Occipital lobe (tissue), 1 donor: ENCODE measurements at regions not wholly inside any gene's neighbourhood (a gene's known extent, or its start where the extent isn't known, plus 50 kb on each side); places are given as distances from the start of the nearest gene placed in this dataset.

Source experiments
- DNase-seq: peaks from one replicate; lab custom pipeline; 2025; lab: John Stamatoyannopoulos, UW

- no peak for DNase-seq
Measured at GRCh38 chr1:208511242-208511860, 267.2 kb upstream of the PLXNA2 start.

DNA sequence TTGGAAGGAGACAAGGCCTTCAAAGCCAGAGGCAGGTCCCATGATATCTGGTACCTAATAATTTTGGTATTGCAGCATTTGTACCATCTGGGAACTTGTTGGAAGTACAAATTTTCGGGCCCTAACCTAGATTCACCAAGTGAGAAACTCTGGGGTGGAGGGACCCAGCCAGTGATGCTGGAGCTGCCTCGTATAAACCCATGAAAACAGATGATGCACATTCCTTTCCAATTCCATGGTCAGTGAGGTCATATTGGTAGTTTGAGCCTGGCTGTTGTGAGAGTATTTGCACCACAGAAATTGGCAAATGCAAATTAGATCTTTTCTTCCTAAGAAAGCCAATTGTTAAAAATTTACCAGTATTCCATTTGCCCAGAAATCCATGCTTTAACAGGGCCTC lies 269.6 kb upstream of the PLXNA2 start:
- no peak for DNase-seq

GRCh38 chr1:208515129-208515528 lies 270.9 kb upstream of the PLXNA2 start:
- DNase-seq: no peak

- no peak for DNase-seq
Measured at GRCh38 chr1:208516780-208517179, 272.6 kb upstream of the PLXNA2 start.

DNA sequence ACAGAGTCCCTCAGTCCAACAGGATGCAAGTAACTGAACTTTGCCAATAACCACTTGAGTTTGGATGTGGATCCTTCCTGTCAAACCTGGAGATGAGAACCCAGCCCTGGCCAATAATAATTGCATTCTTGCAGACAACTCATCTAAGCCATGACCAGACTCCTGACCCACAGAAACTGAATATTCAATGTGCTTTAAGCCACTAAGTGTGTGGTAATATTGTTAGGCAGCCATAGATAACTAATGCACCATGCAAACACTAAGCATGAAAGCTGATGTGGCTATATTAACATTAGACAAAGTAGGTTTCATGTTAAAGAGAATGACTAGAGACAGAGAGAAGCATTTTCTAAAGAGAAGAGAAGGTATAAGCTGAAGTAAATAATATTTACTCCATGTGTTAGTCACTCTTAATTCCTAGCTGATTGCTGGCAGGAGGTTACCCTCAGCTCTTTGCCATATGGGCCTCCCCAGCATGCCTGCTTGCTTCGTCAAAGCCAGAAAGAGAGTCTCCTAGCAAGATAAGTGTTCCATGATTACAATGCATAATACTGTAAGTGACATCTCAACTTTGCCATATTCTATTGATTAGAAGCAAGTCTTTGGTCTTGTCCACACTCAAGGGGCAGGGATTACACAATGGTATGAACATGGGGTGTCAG lies 276.4 kb upstream of the PLXNA2 start:
- no peak for DNase-seq

GRCh38 chr1:208521534-208521933 lies 277.4 kb upstream of the PLXNA2 start:
- DNase-seq: no peak

DNA sequence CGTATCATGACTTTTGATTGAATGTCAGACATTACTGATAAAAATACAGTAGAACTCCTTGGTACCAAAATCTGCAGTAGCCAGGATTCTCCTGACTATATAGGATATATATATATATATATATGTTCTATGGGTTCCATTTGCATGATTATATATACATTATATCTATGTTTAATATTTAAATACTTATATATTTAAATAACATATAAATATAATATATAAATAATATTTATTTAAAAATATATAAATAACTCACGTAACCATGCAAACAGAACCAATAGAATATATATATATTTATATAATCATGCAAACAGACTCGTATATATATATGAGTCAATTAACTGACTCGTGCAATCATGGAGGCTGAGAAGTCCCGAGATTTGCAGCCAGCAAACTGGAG lies 278.8 kb upstream of the PLXNA2 start:
- no peak for DNase-seq

DNA sequence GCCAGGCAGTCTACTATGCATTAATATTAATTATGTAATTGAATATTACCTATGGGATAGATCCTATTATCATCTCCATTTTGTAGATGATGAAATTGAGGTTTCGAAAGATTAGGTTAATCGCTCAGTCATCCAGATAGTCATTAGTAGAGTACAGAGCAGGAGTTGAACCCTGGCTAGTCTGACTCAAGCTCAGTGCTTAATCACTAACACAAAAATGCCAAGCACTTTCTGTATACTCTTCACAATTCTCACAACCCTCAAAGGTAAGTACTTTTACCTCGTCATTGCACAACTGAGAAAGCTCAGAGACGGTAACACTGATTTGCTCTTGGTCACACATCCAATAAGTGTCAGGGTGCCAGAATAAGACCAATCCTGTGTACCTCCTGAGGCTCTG lies 280.2 kb upstream of the PLXNA2 start:
- DNase-seq: no peak

DNA sequence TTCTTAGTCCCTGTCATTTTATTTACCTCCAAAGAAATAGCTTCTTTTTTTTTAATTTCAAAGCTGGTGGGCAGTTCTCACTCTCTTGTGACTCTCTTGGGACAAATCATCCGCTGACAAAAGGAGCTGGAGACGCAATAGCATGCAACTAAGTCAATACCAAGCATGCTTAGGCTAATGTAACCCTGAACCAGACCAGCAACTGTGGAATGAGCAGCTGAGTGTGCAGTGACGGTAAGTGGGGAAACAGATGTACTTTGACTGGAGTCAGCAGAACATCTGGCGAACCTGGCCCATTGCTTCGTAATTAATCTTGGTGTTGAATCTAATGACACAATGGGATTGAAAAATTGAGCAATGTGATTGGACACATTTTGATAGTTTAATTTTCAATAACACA lies 280.7 kb upstream of the PLXNA2 start:
- DNase-seq: no peak

- DNase-seq: no peak
Measured at GRCh38 chr1:208525417-208525816, 281.2 kb upstream of the PLXNA2 start.

DNA sequence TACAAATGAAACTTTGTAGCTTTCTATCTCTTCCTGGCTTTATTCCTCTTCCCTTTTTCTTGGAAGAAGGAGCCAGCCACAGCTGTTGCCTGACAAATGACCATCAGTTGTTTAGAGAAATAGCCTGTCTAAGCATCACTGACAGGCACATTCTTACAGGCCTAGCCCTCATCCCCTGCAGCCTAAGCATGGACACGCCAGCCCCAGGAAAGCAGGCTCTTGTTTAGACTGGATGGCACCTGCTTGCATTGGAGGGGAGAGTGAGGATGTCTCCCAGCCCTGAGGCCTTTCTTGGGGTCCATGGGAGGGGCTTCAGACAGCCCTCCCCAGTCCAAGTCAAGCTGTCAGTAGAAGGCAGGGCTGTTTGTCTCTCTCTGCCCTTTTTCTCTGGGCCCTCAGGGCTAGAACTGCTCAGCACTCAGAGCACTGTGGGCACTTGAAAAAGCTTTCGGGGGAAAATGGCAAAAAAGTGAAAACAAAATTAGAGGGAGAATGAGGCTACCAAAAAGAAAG lies 282.5 kb upstream of the PLXNA2 start:
- DNase-seq: no peak

GRCh38 chr1:208527156-208527555 lies 283.0 kb upstream of the PLXNA2 start:
- no peak for DNase-seq

DNA sequence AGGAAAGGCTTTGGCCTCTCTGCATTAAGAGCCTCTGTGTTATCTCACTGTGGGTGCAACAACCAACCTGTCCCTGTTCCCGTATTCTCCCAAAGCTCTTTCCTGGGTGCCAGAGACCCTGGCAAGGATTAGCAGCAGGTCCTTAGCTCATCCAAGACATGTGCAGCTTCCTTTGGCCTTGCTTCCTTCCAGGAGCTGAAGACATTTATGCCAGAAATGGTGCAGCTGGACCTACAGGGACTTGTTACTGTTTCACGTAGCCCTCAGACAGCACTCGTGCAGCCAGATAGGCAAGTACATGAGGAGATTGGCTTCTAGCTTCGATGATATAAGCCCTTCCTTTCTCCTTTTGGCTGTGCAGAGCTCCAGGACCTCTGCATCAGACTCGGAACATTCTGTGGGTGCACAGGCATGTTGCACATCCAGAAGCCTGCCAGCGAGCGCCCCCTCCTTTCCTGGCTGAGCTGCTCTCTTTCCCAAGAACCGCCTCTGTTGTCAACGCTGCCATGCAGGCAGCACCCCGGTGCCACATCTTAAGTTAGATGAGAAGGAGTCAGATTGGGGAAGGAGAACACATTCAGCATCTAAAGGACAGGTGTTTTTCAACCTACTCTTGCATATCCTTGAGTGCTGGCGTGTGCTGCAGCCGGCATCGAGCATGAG lies 284.5 kb upstream of the PLXNA2 start:
- DNase-seq: peak; percentile 81

DNA sequence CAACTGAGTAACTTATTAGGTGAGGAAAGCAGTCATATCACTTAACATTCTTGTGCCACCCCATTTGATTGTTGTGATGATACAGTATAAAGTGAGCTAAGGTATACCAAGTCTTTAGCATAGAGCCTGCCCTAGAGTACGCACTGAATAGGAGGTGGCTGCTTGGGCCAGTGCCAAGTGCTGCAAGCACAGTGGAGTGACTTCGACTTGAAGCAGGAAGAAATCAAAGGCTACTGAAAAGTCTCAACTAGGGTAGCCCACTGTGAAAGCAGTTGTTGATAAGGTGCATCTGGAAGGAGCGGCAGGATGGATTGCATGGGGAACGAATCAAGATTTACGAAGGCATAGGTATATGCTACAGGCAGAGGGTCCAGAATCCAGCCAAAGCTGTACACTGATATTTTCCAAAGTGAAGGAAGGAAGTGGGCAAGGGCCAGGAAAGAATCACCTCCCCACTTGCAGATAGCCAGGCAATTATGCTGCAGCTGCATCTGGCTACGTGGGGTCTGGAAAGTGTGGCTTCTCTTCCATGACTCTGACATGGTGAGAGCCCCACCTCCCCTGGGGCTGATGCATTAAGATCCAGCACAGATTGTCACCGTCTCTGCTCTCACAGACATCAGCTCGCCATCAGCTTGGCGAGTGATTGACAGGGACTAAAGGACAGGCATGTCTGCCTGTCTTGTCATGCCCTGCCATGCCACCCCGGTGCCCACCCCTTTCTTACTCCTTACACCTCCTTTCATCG lies 287.0 kb upstream of the PLXNA2 start:
- DNase-seq: no peak

- no peak for DNase-seq
Measured at GRCh38 chr1:208533746-208534598, 289.8 kb upstream of the PLXNA2 start.

DNA sequence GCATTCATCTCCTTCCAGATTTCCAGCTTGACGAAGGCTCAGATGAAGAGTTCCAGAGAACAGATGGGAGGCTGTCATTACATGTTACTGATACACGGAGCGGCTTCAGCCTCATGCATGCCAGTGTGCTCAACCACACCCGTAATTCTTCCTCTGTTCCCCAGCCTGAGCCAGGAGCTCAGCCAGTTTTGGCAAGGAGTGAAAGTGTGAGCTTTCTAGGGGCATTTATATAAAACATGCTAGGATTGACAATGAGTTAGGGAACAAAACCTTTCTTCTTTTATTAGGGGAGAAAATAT lies 290.4 kb upstream of the PLXNA2 start:
- DNase-seq: peak; percentile 10

DNA sequence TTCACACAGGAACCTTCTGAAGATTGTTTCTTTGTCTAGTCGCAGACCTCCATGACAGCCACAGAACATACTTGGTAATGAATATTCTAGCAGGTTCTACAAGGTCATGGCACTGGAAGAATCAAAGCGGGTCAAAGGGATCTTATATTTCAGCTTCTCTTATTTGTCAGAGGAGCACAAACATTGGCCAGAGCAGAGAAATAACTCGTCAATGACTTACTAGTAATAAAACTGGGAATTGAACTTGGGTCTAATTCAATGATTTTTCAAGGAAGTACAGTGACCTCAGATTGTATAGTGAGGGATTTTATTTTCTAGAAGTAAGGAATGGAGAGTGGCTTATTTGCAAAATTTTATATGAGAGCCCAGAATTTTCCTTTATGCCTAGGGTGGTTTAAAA lies 290.8 kb upstream of the PLXNA2 start:
- DNase-seq: no peak

DNA sequence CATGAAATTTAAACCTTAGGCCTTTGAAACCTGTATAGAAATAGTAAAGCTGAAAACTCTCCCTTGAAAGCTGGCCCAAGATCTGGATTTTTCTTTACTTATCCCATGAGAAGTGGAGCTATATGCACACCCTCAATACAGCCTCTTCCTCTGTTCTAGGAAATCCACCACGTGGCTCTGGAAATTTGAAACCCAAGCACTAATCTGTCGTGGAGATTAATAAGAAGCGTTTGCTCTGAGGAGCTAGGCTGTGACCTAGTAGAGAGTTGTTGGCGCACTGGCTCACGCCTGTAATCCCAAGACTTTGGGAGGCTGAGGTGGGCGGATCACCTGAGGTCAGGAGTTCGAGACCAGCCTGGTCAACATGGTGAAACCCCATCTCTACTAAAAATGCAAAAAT lies 291.3 kb upstream of the PLXNA2 start:
- no peak for DNase-seq

DNA sequence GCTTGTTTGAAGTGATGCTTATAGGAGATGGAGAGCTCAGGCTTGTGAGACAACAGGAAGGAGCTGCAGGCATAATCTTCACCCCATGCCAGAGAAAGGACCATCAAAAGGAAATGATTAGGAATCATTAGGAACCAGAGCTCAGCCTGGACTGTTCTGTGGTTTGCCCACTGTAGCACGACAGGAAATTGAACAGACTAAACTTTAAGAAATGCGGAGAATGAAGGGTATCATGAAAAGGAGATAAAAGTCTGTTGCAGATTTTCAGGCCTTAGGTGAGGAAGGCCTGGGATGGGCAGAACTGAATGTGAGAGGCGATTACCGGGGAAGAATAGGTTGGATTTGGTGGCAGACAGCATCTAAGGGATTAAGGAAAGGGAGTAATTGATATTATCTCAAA lies 292.0 kb upstream of the PLXNA2 start:
- DNase-seq: no peak

- no peak for DNase-seq
Measured at GRCh38 chr1:208537198-208537597, 293.0 kb upstream of the PLXNA2 start.

GRCh38 chr1:208538078-208538477 lies 293.9 kb upstream of the PLXNA2 start:
- no peak for DNase-seq
